K562 (cell line): ENCODE measurements at regions not wholly inside any gene's neighbourhood (a gene's known extent, or its start where the extent isn't known, plus 50 kb on each side); places are given as distances from the start of the nearest gene placed in this dataset.

ENCODE experiments used
- ATAC-seq: fragments of 200-7000 bp; cut with Tn5 transposase; 3 replicates; pipeline ENCODE4 v1.9.1; 2020; ENCODE audit warnings: moderate library complexity
- BruUV-seq: library from RNA; stranded (reverse); fragments of 400-500 nt; replicated peaks from 2 replicates; lab custom pipeline; 2021; lab: Mats Ljungman, UMichigan
- CTCF ChIA-PET: fragments of 300-600 bp; formaldehyde crosslinking; extraction: SDS; loops from one replicate; lab custom pipeline; 2021; ENCODE audit warnings: low intra/inter-chr PET ratio; lab: Yijun Ruan, JAX
- POLR2A ChIA-PET: fragments of 300-600, 350-650 bp; sonication (Branson Sonifier 250); formaldehyde crosslinking; extraction: SDS; loops from one replicate; lab custom pipeline; 2021; ENCODE audit warnings: antibody characterized with exemption, inconsistent platforms; lab: Yijun Ruan, JAX
- DNase-seq, 4 experiments: peaks; one replicate each; pipeline versions ENCODE4 v3.0.0 to v3.0.0-alpha.2; 2011 to 2018; ENCODE audit warnings: low spot score in 3 of 4, mixed read lengths in 3 of 4; ENCODE audit errors: extremely low read depth in 1 of 4
- FAIRE-seq: peaks from 2 replicates; lab custom pipeline; 2011; peaks lifted over from hg19 to GRCh38; lab: Jason Lieb, UNC
- H2AFZ ChIP-seq: 2 replicates; pipeline ENCODE4 v1.6.0; 2011; ENCODE audit warnings: low read depth, low read length, control low read depth, inconsistent platforms
- H3K27ac ChIP-seq: fragments of 200-600 bp; 3 replicates; pipeline ENCODE4 v1.8.0; 2011; ENCODE audit warnings: low read depth, mild to moderate bottlenecking, control low read depth, inconsistent platforms, low read length, moderate library complexity, mixed read lengths; ENCODE audit errors: extremely low read depth
- H3K27me3 ChIP-seq, 2 experiments: fragments of 300-600 bp in 1 of 2; 2 replicates in 1 of 2; 3 replicates in 1 of 2; pipeline versions ENCODE4 v1.6.0 to v1.8.0; 2011; ENCODE audit warnings: inconsistent platforms in 2 of 2, low read length in 2 of 2, mild to moderate bottlenecking in 1 of 2, mixed read lengths in 1 of 2, moderate library complexity in 1 of 2; ENCODE audit not compliant: control insufficient read depth in 2 of 2, insufficient read depth in 2 of 2
- H3K36me3 ChIP-seq: fragments of 300-600 bp; 3 replicates; pipeline ENCODE4 v1.8.0; 2011; ENCODE audit warnings: mild to moderate bottlenecking, low read length, inconsistent platforms; ENCODE audit not compliant: control insufficient read depth, insufficient read depth
- H3K4me1 ChIP-seq, 2 experiments: fragments of 200-600 bp in 1 of 2; replicated peaks in 1 of 2; 2 replicates in 1 of 2; 3 replicates in 1 of 2; pipeline versions ENCODE4 v1.5.1 to v1.8.0; 2011; ENCODE audit warnings: inconsistent platforms in 2 of 2, low read length in 2 of 2, mild to moderate bottlenecking in 1 of 2, mixed read lengths in 1 of 2, moderate library complexity in 1 of 2; ENCODE audit not compliant: control insufficient read depth in 2 of 2, insufficient read depth in 2 of 2
- H3K4me2 ChIP-seq: 2 replicates; pipeline ENCODE4 v1.6.1; 2011; ENCODE audit warnings: low read length, control low read depth, inconsistent platforms, mixed read lengths; ENCODE audit not compliant: insufficient read depth
- H3K4me3 ChIP-seq: fragments of 200-600 bp; sonication (generic), shearing (Covaris generic); 2 replicates; pipeline ENCODE4 v1.5.1; 2016; ENCODE audit warnings: control low read depth, inconsistent platforms
- H3K79me2 ChIP-seq: fragments of 200-600 bp; 3 replicates; pipeline ENCODE4 v1.8.0; 2011; ENCODE audit warnings: low read length, inconsistent platforms; ENCODE audit not compliant: control insufficient read depth, insufficient read depth
- H3K9ac ChIP-seq, 2 experiments: 2 replicates each; pipeline versions ENCODE4 v1.6.0 to v1.6.1; 2011; ENCODE audit warnings: low read depth in 2 of 2, low read length in 2 of 2, control low read depth in 1 of 2, inconsistent platforms in 1 of 2, mild to moderate bottlenecking in 1 of 2, mixed read lengths in 1 of 2; ENCODE audit not compliant: insufficient read depth in 1 of 2
- H3K9me1 ChIP-seq: one replicate; pipeline ENCODE4 v1.6.0; 2011; ENCODE audit warnings: inconsistent platforms, mild to moderate bottlenecking, low read length, moderate library complexity; ENCODE audit not compliant: control insufficient read depth, insufficient read depth
- H3K9me3 ChIP-seq: replicated peaks from 2 replicates; pipeline ENCODE4 v1.5.1; 2011; ENCODE audit warnings: low read depth, low read length, inconsistent platforms; ENCODE audit not compliant: control insufficient read depth, insufficient read depth
- H4K20me1 ChIP-seq: replicated peaks from 2 replicates; pipeline ENCODE4 v1.6.1; 2011; ENCODE audit warnings: low read length, inconsistent platforms, mixed read lengths; ENCODE audit not compliant: control insufficient read depth, insufficient read depth
- CHD1 ChIP-seq: fragments of 200-600 bp; sonication (generic); IDR thresholded peaks from one replicate; pipeline ENCODE4 v1.6.1; 2012; ENCODE audit warnings: mild to moderate bottlenecking, moderate library complexity, low read length, inconsistent platforms
- HDAC2 ChIP-seq: fragments of 450-650 bp; IDR thresholded peaks from 2 replicates; pipeline ENCODE4 v1.6.1; 2016; ENCODE audit warnings: mild to moderate bottlenecking
- MAZ ChIP-seq, 2 experiments: fragments of 450-650 bp in 1 of 2; sonication (generic) in 1 of 2; formaldehyde crosslinking; IDR thresholded peaks in 1 of 2; conservative IDR thresholded peaks in 1 of 2; 2 replicates each; pipeline versions ENCODE4 v1.4.0 to v1.5.0; 2020; ENCODE audit warnings: mild to moderate bottlenecking in 1 of 2, missing genetic modification reagents in 1 of 2
- MLLT1 ChIP-seq, 2 experiments: fragments of 450-650 bp; IDR thresholded peaks; 2 replicates each; pipeline ENCODE4 v1.6.1; 2016
- NONO ChIP-seq, 2 experiments: fragments of 200-400 bp in 1 of 2; fragments of 450-650 bp in 1 of 2; formaldehyde crosslinking in 1 of 2; IDR thresholded peaks; 2 replicates each; pipeline ENCODE4 v1.6.1; 2017; ENCODE audit warnings: low read depth in 2 of 2, mild to moderate bottlenecking in 2 of 2, moderate library complexity in 2 of 2, low read length in 1 of 2
- NR1H2 ChIP-seq: sonication (generic); formaldehyde crosslinking; IDR thresholded peaks from 2 replicates; pipeline ENCODE4 v1.4.0; 2020; ENCODE audit warnings: mild to moderate bottlenecking, missing genetic modification reagents
- PHB ChIP-seq: fragments of 250-450 bp; sonication (Bioruptor Pico); IDR thresholded peaks from 2 replicates; pipeline ENCODE4 v1.5.0; 2021
- POLR2AphosphoS2 ChIP-seq: IDR thresholded peaks from 2 replicates; pipeline ENCODE4 v1.6.1; 2012; ENCODE audit warnings: low read length, improper control_type of control experiment
- PYGO2 ChIP-seq: fragments of 450-650 bp; IDR thresholded peaks from 2 replicates; pipeline ENCODE4 v1.6.1; 2016; ENCODE audit warnings: mild to moderate bottlenecking, missing genetic modification characterization, moderate library complexity, missing compliant biosample characterization
- SREBF2 ChIP-seq: sonication (generic); formaldehyde crosslinking; IDR thresholded peaks from 2 replicates; pipeline ENCODE4 v1.4.0; 2020; ENCODE audit warnings: mild to moderate bottlenecking, missing genetic modification reagents
- ZNF551 ChIP-seq: fragments of 250-450 bp; sonication (Bioruptor Pico); IDR thresholded peaks from 2 replicates; pipeline ENCODE4 v1.5.0; 2021; ENCODE audit warnings: mild to moderate bottlenecking, moderate library complexity
- ZNF699 ChIP-seq: fragments of 250-450 bp; sonication (Bioruptor Pico); IDR thresholded peaks from 2 replicates; pipeline ENCODE4 v1.8.0; 2021; ENCODE audit warnings: mild to moderate bottlenecking, moderate library complexity; ENCODE audit not compliant: insufficient replicate concordance
- WGBS: fragments of 100-300 bp; shearing (Covaris generic); methylation state at CpG from one replicate; pipeline ENCODE4 v1.1.6; 2016; ENCODE audit warnings: low coverage, mixed read lengths; ENCODE audit not compliant: insufficient coverage; ENCODE audit errors: missing lambda C conversion rate; 5-methylcytosine and 5-hydroxymethylcytosine counted together
- in situ Hi-C: fragments of 300-500 bp; cut with MboI; formaldehyde crosslinking; loops from 4 replicates; pipeline ENCODE4 v1.15.0; 2018; ENCODE audit warnings: inconsistent platforms, mixed read lengths
- intact Hi-C: fragments of 100-400 bp; cut with micrococcal nuclease; formaldehyde crosslinking; loops from 2 replicates; pipeline ENCODE4 v1.14.2; 2022

GRCh38 chr4:159582685-159583084, 479.8 kb downstream of the RAPGEF2 start (continued):
- no peak for TF ChIP-seq MLLT1 (IDR thresholded peaks at IDR 0.05)
- TF ChIP-seq NONO (IDR thresholded peaks at IDR 0.05; ENCODE audit: low read depth in 2 of 2, low read length in 1 of 2), result no peak
- TF ChIP-seq, all 486 proteins: peak for 0

GRCh38 chr4:159592898-159593556, 490.1 kb downstream of the RAPGEF2 start:
- H3K27ac ChIP-seq, result no peak overlapping the region
- DNase-seq (no peak), FAIRE-seq (no peak), ATAC-seq (no peak)
- ChIA-PET POLR2A (no interaction called here), CTCF (no interaction called here)
- no TSS peak for BruUV-seq
- H3K9me1 ChIP-seq, result no peaks in the 10 kb centered on the region
- H3K4me3 ChIP-seq, result no peak overlapping the region
- H3K27me3 ChIP-seq, result no peaks in the 10 kb centered on the region
- H3K9me3 ChIP-seq, result no peaks in the 10 kb centered on the region
- H3K79me2 ChIP-seq, result no peaks in the 10 kb centered on the region
- no peaks in the 10 kb centered on the region for H3K36me3 ChIP-seq
- WGBS, result 0% methylated on average over 1 of the region's 2 CpGs
- in situ Hi-C loops (no loop called here), intact Hi-C loops (no loop called here)
- TF ChIP-seq ZNF551 (CRISPR knock-in tag) (no peak), ZNF699 (CRISPR knock-in tag) (no peak), MAZ (CRISPR knock-in tag; conservative IDR thresholded peaks at IDR 0.05 in 1 of 2, IDR thresholded peaks at IDR 0.05 in 1 of 2) (no peak), POLR2AphosphoS2 (no peak), PYGO2 (no peak), HDAC2 (no peak), SREBF2 (no peak), PHB (CRISPR knock-in tag) (no peak), NR1H2 (CRISPR knock-in tag) (no peak), CHD1 (no peak)
- no peaks in the 10 kb centered on the region for H4K20me1 ChIP-seq
- no peak overlapping the region for H2AFZ ChIP-seq
- H3K4me2 ChIP-seq, result no peak overlapping the region
- H3K9ac ChIP-seq, result no peak overlapping the region
- H3K4me1 ChIP-seq, result no peaks in the 10 kb centered on the region
